ENCODE measurements at regions not wholly inside any gene's neighbourhood (a gene's known extent, or its start where the extent isn't known, plus 50 kb on each side); places are given as distances from the start of the nearest gene placed in this dataset.

- Mint-ChIP-seq H3K4me3 (ENCODE audit: unreplicated experiment) (no peak overlapping the region), H3K36me3 (ENCODE audit: unreplicated experiment) (no peaks in the 10 kb centered on the region), H3K4me1 (ENCODE audit: low read depth, unreplicated experiment) (peaks cover 7% of the 10 kb centered on the region), H3K27ac (ENCODE audit: unreplicated experiment) (no peak overlapping the region), H3K9me3 (ENCODE audit: unreplicated experiment) (peaks cover 10% of the 10 kb centered on the region), H3K27me3 (ENCODE audit: unreplicated experiment) (peaks cover 10% of the 10 kb centered on the region)
- no peak for DNase-seq
- TF ChIP-seq, protein P1, sequence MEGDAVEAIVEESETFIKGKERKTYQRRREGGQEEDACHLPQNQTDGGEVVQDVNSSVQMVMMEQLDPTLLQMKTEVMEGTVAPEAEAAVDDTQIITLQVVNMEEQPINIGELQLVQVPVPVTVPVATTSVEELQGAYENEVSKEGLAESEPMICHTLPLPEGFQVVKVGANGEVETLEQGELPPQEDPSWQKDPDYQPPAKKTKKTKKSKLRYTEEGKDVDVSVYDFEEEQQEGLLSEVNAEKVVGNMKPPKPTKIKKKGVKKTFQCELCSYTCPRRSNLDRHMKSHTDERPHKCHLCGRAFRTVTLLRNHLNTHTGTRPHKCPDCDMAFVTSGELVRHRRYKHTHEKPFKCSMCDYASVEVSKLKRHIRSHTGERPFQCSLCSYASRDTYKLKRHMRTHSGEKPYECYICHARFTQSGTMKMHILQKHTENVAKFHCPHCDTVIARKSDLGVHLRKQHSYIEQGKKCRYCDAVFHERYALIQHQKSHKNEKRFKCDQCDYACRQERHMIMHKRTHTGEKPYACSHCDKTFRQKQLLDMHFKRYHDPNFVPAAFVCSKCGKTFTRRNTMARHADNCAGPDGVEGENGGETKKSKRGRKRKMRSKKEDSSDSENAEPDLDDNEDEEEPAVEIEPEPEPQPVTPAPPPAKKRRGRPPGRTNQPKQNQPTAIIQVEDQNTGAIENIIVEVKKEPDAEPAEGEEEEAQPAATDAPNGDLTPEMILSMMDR (IDR thresholded peaks at IDR 0.05; ENCODE audit: partially characterized antibody, unreplicated experiment): no peak
Observed at GRCh38 chr6:71040841-71041240, 84.0 kb upstream of the B3GAT2 start.

DNA sequence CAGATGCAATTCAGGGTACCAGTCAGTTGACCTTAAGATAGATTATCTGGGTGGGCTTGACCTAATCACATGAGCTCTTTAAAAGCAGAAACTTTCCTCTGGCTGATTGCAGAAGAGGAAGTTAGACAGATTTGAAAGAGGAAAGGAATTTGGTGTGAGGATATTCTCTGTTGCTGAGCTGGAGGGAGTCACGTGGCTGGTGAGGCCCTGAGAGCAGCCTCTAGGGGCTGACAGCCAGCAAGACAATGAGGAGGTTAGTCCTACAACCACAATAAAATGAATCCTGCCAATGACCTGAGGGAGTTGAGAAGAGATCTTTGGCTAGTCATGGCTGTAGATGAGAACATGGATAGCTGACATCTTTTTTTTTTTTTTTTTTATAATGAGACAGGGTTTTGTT, 87.0 kb upstream of the B3GAT2 start:
- TF ChIP-seq, protein P1 (IDR thresholded peaks at IDR 0.05; ENCODE audit: partially characterized antibody, unreplicated experiment): no peak
- H3K4me3 Mint-ChIP-seq (ENCODE audit: unreplicated experiment): no peak overlapping the region
- H3K27ac Mint-ChIP-seq (ENCODE audit: unreplicated experiment): no peak overlapping the region
- peaks cover 13% of the 10 kb centered on the region for H3K4me1 Mint-ChIP-seq (ENCODE audit: low read depth, unreplicated experiment)
- no peak for DNase-seq
- H3K36me3 Mint-ChIP-seq (ENCODE audit: unreplicated experiment): no peaks in the 10 kb centered on the region
- peaks cover 2% of the 10 kb centered on the region for H3K9me3 Mint-ChIP-seq (ENCODE audit: unreplicated experiment)
- peaks cover 3% of the 10 kb centered on the region for H3K27me3 Mint-ChIP-seq (ENCODE audit: unreplicated experiment)

DNA sequence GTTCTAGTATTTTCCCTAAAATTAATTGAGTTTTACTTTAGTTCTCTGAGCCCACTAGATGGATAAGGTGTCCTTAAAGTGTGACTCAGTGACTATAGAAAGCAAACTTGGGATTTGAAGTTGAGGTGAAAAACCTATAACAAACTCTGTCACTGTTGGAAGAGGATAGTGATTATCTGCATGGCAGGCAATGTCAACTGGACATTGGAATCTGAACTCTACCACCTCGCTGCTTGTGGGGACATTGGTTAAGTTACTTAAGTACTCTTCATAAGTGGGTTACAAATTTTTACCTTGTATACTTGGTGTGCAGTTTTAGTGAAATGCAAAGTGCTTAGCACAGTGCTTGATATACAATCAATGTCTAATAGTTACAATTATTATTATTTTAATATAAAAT, 87.9 kb upstream of the B3GAT2 start:
- Mint-ChIP-seq H3K4me3 (ENCODE audit: unreplicated experiment) (no peak overlapping the region), H3K4me1 (ENCODE audit: low read depth, unreplicated experiment) (peaks cover 13% of the 10 kb centered on the region), H3K27ac (ENCODE audit: unreplicated experiment) (no peak overlapping the region), H3K36me3 (ENCODE audit: unreplicated experiment) (no peaks in the 10 kb centered on the region), H3K27me3 (ENCODE audit: unreplicated experiment) (peaks cover 3% of the 10 kb centered on the region), H3K9me3 (ENCODE audit: unreplicated experiment) (peaks cover 2% of the 10 kb centered on the region)
- TF ChIP-seq, protein P1 (IDR thresholded peaks at IDR 0.05; ENCODE audit: partially characterized antibody, unreplicated experiment): no peak
- DNase-seq: no peak

DNA sequence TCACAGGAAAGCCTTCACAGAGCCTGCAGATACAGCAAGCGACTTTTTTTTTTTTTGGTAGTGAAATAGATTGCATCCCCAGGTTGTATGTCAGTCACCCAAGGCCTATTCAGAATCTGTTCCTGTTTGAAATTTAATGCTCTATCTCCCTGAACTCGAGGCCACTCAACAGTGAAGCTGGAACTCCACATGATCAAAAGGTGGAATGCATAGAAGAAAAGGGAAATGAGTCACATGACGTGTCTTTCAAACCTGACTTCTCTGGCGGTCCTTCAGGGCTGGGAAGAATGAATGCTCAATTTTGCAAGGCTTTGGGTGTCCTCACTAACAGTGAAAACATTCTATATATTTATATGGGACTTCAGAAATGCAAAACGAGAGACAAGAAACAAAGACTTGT, 88.4 kb upstream of the B3GAT2 start:
- Mint-ChIP-seq H3K27ac (ENCODE audit: unreplicated experiment) (no peak overlapping the region), H3K36me3 (ENCODE audit: unreplicated experiment) (no peaks in the 10 kb centered on the region), H3K9me3 (ENCODE audit: unreplicated experiment) (peaks cover 2% of the 10 kb centered on the region), H3K27me3 (ENCODE audit: unreplicated experiment) (peaks cover 3% of the 10 kb centered on the region), H3K4me3 (ENCODE audit: unreplicated experiment) (no peak overlapping the region), H3K4me1 (ENCODE audit: low read depth, unreplicated experiment) (peaks cover 13% of the 10 kb centered on the region)
- TF ChIP-seq, protein P1 (IDR thresholded peaks at IDR 0.05; ENCODE audit: partially characterized antibody, unreplicated experiment): no peak
- no peak for DNase-seq

DNA sequence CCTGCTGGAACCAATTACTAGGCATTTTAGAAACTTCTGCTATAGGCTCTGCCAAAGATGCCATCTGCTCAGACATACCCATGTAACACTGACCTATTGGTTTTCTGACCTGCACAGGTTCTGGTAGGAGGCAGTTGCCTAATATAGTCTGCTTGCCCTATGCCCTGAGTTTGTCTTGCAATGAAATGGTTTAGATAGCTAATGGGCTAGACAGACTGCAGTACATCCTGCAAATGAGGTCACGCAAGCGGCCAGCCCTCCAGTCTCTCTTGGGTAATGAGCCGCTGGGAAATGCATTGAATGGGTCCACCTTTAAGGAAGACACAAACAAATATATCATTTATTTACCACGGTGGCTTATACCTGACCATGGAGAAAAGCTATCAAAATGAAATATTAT, 90.6 kb upstream of the B3GAT2 start:
- TF ChIP-seq, protein P1 (IDR thresholded peaks at IDR 0.05; ENCODE audit: partially characterized antibody, unreplicated experiment): no peak
- no peak overlapping the region for H3K4me3 Mint-ChIP-seq (ENCODE audit: unreplicated experiment)

More for the DNA sequence above, 90.6 kb upstream of the B3GAT2 start:
- DNase-seq: no peak
- Mint-ChIP-seq H3K36me3 (ENCODE audit: unreplicated experiment) (no peaks in the 10 kb centered on the region), H3K27me3 (ENCODE audit: unreplicated experiment) (peaks cover 4% of the 10 kb centered on the region), H3K4me1 (ENCODE audit: low read depth, unreplicated experiment) (peaks cover 19% of the 10 kb centered on the region), H3K27ac (ENCODE audit: unreplicated experiment) (no peak overlapping the region), H3K9me3 (ENCODE audit: unreplicated experiment) (peaks cover 3% of the 10 kb centered on the region)

All from glutamatergic neuron (in vitro differentiated cells).